GM19023 (cell line): ENCODE measurements at regions not wholly inside any gene's neighbourhood (a gene's known extent, or its start where the extent isn't known, plus 50 kb on each side); places are given as distances from the start of the nearest gene placed in this dataset.

Experiments used
- ATAC-seq: cut with Tn5 transposase; IDR thresholded peaks from one replicate; pipeline ENCODE4 v1.9.1; 2021; ENCODE audit warnings: mild to moderate bottlenecking, moderate library complexity; ENCODE audit not compliant: unreplicated experiment

DNA sequence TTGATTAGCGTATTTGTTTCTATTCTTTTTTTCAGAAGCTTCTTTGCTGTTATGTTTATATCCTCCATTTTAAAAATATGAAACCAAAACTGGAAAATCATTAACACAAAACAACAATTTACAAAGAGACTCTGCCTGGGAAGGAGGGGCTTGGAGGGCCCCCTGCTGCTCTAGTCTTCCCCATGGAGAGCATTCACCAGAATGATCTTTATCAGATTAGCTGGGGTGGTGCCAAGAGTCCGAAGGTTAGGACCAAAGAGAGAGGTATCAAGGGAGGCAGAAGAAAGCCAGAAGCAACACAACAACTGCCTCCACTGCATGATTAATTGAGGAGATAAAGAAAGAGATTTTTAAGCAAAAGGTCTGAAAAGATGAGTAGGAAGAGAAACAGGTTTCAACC, 218.6 kb downstream of the IRS1 start:
- ATAC-seq, result no peak

DNA sequence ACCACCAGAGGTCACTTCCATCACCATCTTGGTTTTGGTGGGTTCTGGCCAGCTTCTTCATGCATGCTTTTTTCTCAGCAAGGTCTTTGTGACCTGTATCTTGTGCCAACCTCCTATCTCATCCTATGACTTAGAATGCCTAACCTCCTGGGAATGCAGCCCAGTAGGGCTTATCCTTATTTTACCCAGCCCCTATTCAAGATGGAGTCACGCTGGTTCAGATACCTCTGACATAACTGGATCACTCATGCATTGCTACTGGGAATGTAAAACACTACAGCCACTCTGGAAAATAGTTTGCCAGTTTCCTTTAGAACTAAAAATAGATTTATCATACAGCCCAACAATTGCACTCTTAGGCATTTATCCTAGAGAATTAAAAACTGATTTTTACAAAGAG, 219.2 kb downstream of the IRS1 start:
- no peak for ATAC-seq

DNA sequence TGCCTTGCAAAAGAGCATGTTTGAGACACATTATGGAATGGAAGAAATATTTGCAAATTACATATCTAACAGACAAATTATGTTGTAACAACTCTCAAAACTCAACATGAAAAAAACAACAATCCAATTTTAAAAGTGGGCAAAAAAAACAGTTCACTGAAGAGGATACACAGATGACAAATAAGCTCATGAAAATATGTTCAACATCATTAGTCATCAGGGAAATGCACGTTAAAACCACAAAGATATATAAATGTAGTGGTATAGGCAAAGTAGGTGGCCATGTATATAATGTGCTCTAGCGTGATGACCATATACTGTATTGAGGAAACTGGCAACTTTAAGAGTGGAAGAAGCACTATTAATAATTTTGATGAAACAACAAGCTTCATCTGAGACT, 220.1 kb downstream of the IRS1 start:
- ATAC-seq, result no peak

DNA sequence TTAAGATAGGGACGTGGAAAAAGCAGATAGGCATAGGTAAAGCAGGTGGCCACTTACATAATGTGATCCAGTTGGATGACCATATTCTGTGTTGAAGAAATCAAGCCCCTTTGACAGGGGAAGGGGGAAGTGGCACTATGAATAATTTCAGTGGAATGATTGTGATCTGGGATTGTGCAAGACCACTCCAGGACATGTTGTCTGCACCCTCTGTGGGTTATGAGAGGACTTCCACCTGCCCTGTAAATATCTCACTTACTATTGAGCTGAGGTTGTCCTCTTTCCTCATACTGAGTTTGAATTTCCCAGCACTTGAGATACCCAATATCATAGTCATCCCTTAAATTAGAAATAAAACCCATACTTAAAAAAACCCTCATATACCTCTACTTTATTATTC, 220.7 kb downstream of the IRS1 start:
- ATAC-seq, result no peak

DNA sequence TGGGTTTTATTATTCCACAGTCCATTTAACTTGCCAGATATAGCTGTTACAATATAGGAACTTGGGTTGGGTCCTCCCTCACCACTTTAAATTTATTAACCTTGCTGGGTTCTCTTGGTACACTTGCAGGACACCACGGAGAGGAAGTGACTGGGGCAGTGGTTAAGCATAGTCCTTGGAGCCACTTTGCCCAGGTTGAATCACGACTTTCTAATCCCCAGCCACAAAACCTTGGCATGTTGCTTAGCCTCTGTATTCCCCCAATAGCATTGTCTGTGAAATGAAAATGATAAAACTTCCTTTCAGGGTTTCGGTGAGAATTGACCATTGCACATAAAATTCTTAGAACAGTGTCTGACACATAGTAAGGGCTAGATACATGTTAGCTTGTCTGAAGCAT, 221.2 kb downstream of the IRS1 start:
- ATAC-seq, result no peak

DNA sequence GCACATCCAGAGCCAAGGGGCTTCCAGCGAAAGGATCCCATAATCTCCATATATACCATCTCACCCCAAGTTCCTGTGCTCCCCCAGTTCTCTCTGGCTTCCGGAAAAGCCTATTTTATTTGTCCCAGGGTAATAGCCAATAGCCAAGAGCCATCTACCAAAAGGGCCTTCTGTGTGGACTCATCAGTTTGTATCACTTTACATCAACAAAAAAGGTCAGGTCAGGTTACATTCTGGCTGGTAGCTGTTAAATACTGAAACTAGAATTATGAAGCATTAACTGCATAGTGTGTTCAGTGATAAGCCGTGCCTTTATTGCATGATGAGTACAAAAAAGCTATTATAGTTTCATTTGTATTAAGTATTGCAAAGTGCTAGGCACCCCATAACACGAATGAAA, 223.7 kb downstream of the IRS1 start:
- ATAC-seq, result no peak

DNA sequence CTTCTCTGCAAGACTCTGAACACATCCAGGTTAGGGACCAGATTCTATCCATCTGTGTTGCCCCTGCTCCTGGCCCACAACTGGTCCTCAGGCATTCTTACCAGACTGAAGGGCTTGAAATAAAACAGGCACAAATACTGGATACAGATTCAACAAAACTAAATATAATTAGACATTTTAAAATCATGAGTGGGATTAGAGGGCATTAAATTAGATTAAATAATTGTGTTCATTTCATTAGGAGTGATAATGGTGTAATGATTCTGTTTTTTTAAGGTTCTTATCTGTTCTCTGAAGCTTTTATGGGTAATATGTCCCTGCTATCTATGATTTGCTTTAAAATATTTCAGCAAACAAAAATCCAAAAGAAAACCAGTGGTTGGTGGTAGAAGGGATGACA, 226.5 kb downstream of the IRS1 start:
- no peak for ATAC-seq

DNA sequence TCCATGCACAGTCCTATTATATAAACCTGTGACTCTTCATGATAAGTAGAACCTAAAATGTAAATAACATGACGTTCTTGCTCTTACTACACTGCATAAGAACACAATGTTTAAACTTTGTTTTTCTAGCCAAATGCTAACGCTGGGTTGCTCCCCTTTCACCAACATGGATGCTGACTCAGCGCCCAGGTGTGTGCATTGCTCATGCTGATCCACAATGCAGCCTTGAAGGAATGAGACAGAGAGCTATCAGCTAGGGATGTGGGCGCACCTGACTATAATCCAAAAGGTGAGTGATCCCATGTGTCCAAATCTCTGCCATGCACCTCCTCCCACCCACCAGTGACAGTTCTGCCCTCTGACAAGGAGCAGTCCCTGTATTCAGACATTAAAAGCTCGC, 235.0 kb downstream of the IRS1 start:
- ATAC-seq, result no peak

DNA sequence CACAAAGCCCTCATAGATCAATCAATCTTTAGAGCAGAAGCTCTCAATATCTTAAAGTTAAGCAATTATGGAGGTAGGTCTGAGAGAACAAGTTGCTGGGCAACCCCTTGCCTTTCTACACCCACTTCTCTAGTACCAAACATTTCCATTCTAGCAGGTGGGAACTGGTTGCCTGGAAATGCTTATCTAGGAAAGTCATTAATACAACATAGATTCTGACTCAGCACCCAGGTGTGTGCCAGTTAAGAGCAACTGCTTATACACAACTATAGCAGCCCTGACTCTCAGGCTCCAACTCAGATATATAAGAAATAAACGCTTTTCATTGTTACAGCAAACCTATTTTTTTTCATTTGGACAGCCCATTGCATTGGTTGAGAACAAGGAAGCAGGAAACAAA, 237.7 kb downstream of the IRS1 start:
- no peak for ATAC-seq

DNA sequence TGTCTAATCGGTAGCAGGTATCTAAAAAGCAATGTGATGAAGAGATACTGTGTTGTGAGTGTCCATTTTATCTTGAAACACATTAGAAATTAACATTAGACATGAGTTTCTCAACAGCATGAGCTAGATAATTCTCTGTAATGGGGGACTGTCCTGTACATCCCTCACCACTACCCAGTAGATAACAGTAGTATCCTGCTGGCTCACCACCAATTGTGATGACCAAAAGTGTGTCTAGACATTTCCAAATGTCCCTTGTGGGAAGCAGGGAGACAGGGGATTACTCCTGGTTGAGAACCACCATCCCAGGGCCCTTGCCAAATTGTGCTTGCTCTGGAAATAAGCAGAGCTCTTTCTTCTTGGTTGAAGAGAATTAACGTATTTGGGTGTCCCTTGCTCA, 239.3 kb downstream of the IRS1 start:
- ATAC-seq, result no peak

DNA sequence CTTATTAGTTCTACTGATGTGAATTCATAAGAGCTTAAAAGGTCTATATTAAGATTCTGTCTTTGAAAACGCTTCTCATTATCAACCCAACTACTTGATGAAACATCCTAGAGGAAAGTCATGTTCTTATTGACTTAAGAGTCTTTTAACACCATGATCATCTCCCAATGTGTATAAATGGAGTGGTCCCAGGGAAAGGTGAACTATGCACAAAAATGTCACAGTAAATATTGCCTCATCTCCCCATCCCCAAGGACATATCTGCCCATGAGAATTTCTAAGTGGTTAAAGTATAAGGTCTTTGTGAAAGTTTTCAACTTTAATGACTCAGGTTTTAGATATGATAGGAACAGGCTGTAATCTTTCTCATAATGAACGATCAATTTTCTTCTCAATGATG, 240.1 kb downstream of the IRS1 start:
- no peak for ATAC-seq

DNA sequence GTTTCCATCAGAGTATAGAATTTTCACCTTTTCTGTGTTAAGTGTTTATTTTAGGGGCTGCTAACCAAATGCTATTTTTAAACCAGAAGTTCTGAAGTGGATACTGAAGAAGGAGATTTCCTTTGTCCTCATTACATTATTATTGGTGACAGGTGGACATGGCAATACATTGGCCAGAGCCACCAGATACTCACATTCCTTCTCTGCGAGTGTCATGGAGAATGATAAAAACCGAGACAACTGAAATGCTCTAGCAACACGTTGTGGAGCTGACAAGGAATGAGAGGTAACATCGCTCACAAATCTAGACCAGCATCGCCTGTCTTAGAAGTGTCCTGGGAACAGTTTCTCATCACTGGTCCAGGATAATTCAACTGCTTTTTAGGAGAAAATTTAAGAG, 241.2 kb downstream of the IRS1 start:
- no peak for ATAC-seq

DNA sequence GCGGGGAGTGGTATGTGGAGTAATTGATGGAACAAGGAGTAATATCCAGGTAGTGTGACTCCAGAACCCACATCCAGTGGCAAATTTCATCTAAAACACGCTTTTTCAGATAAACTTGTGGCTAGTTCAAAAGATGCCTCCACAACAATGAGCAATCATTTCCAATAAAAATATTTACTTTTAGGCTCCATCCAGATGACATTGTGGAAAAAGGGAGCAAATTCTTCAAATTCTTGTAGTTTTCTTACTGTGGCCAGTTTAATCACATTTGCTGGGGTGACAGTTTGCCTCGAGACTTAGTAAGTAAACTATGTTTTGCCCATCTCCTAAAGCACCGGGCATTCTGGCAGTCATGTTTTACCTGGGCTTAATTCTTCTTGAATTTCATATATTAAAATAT, 243.6 kb downstream of the IRS1 start:
- ATAC-seq, result no peak

DNA sequence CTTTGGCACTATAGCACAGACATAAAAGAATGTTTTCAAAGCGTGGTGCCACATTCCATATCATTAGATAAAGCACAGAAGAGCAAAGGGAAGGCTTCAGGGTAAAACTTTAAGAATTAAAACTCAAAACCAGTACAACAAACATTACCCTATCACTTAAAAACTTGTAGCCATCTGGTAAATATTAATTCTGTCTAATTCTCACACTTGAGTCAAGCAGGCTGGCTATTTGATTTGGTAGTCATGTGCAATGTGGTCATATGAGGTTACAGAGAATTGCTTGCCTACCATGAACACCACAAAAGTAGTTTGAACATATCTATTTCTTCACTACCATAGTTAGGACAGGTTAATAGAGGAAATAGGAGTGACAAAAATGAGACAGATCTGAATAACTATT, 244.9 kb downstream of the IRS1 start:
- no peak for ATAC-seq

DNA sequence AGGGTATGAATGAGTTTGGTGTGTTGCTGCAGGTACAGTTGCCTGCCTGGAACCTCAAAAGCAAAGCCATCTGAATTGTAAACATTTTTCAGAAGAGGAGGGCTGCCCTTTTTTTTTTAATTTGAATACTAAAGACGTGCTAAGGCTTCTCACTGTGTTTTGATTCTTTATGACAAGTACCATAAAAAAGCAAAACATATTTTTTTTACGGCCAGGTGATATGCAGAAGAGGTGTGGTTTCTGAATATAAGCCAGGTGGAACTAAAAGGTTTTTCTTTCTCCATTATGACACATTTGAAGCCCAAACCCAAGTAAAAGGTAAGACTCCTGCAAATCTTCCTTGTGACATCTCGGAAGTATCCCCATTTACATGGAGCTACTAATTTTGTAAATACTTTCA, 246.3 kb downstream of the IRS1 start:
- no peak for ATAC-seq

DNA sequence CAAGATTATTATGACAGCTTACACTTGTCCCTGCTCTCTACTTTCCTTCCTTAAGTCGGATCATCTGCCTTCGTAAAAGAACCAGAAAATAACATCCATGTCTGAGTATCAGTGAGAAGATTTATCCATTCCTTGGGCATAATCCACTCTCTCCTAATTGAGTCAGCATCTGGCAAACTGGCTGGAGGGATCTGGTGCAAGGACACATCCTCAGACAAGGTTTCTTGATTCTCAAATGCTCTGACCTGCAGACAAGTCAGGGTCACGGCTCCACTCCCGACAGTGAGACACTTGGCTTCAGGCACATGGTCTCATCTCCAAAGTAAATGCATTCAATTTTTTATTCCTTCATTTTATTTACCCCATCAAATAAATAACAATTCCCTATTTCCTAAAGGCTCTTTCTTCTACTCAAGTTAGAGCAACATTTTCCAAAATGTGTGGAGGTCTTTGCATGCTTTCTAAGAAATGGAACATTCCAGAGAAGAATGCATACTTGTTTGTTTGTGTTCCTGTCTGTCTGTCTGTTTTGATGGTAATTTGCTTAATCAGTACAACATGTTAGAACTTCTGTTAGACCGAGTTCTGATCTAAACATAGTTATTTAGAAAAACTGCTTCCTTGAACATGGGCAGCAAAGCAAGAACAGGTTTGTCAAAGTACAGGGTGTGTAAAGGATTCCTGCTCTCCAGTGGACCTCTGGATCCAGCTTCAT, 246.9 kb downstream of the IRS1 start:
- ATAC-seq, result no peak

DNA sequence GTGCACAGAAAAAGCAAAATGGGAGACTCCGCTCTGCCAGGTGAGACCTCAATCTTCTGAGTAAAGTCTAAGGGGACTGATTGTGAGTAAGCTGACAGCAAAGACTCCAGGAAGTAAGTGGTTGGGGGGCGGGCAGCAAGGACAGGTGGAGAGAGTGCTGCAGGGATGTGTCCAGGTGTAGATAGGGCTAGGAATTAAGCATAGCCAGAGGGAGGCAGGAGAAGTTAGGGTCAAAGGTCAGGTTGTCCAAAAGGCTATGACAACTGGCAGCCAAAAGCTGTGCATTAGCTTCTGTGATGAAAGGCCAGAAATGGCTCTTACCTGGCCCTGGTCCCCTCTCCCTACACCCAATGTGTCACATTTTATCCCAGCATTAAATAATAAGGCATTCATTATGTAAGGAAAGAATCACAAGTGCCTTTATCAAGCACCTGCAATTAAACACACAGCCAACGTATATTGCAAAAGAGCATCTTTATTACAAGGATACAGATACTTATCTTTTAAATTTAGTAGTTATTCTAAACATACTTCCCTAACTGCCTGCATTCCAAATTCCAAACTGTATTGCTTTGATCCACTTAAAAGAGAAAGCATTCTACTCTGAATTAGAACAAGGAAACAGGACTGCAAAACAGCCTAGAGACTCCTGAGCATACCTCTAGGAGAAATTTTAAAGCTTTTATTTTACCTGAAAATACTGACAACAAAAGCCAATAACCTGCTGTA, 247.9 kb downstream of the IRS1 start:
- ATAC-seq, result no peak

DNA sequence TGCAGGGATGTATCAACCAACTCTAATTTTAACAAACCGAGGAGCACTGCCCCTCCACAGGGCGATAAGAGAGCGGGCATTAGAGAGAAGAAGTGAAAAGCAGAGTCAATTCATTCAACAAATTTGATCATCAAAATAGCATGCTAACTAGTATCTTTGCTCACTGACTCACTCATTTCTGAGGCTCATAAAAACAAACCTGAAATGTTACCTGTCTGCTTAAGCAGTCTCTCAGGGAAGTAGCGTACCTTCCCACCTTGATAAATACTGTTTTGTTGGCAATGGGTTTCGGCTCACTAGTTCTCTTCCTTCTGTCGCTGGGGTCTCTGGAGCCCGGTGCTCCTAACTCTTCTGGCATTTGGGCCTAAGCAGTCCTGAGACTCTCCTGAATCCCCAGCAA, 248.8 kb downstream of the IRS1 start:
- ATAC-seq, result no peak

DNA sequence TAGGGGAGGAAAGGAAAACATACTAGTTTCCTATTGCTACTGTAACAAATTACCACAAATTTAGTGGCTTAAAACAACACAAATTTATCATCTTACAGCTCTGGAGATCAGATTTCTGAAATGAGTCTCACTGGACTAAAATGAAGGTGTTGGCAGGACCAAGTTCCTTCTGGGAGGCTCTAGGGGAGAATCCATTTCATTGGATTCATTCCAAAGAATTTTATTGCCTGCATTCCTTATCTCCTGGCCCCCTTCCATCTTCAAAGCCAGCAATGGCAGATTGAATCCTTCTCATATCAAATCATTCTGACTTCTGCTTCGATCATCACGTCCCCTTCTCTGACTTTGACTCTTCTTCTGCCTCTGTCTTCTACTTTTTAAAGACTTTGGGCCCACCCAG, 250.9 kb downstream of the IRS1 start:
- no peak for ATAC-seq

DNA sequence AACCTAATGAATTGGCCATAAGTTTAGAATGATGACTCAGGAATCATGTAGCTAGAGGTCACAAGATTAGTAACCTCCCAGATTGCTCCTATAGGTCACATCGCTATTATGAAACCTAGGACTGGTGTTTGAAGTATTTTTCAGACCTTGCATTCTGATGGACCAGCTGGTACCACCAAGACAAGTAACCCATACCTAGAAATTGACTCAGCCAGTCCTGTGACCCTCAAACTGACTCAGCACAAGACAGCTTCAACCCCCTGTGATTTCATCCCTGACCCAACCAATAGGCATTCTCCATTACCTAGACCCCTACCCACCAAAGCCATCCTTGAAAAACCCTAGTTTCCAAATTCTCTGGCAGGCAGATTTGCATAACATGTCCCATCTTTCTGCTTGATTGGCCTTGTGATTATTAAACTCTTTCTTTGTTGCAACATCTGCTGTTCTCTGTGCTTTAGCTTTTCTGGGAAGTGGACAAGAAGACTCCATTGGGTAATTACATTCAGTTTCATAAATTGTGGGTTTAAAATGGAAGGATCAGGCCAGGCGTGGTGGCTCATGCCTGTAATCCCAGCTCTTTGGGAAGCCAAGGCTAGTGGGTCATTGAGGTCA, 254.9 kb downstream of the IRS1 start:
- no peak for ATAC-seq

DNA sequence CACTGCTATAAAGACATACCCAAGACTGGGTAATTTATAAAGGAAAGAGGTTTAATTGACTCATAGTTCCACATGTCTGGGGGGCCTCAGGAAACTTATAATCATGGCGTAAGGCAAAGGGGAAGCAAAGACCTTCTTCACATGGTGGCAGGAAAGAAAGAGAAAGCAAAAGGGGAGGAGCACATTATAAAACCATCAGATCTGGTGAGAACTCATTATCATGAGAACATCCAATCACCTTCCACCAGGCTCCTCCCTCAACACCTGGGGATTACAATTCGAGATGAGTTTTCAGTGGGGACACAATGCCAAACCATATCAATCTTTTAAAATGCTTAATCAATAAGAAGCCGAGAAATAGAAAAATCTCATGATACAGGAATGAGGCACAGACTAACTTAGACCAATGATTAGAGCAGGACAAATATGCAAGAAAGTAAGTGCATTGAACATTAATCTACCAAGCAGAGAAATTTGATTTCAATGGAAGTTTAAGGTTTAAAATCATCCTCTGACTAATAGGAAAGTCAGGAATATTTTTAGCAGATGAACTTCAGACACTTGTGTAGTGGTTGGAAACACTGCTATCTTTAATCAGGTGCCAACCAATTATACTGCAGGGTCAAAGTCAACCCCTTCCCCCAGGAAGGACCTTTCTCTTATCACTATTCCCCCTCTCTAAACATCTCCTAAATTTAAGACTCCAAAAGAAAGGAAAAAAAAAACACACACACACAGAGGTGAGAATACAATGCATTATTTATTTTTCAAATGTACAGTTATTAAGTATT, 259.2 kb downstream of the IRS1 start:
- ATAC-seq, result no peak

DNA sequence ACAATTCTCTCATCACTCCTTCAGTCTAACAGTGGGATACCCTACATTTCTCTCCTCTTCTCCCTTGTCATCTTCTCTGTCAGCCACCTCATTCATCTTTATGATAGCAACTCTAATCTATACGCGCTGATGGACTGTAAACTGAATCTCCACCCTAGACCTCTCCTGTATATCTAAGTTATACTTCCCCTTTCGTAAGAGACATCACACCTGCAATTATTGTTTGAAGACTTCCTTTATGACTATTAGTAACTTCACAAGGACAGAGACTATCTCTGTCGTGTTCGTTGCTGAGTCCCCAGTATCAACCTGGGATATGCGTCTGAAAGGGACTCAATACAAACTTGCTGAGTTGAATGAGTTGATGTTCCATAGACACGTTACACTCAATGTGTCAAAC, 263.2 kb downstream of the IRS1 start:
- ATAC-seq, result no peak
